ENCODE measurements at regions not wholly inside any gene's neighbourhood (a gene's known extent, or its start where the extent isn't known, plus 50 kb on each side); places are given as distances from the start of the nearest gene placed in this dataset.
A peak's percentile ranks its signal among the peaks of the same experiment; 100 is the strongest.

DNA sequence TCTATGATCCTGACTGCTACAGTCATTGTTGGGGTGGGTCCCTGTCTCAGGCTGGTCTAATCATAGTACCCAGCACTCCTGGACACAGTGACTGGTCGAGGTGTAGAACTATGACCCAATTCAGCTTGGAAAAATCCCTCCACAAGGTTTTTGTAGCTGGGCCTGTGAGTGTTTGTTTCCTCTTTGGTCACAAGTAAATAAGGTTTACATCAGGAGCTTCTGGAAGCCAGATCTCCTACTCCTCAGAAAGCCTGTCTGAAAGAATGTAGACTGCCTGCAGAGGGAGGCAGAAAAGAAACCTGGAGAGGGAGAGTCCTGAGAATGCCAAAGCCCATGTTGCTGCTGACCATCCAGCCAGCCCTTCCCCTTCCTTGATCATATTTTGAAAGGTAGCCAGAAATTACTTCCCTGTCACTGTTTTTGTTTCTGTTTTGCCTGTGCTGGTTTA is 123.2 kb downstream of the RAP2B start:
- peaks cover 47% of the 10 kb centered on the region for H3K4me1 Mint-ChIP-seq
- peaks cover 0 to 6% (median 3%) of the 10 kb centered on the region in 7 donors for H3K9me3 Mint-ChIP-seq
- Histone ChIP-seq H3K4me2 (replicated peaks; ENCODE audit: extremely low read depth, low read length, poor library complexity, severe bottlenecking) (peak overlapping the region; percentile 58), H4K20me1 (ENCODE audit: insufficient read depth, low read length) (no peaks in the 10 kb centered on the region), H3K27ac (ENCODE audit: low read depth in 1 of 2, low read length in 2 of 2) (peak overlapping the region; percentile 70 to 90), H3K27me3 (ENCODE audit: control insufficient read depth in 2 of 2, insufficient read depth in 2 of 2, low read length in 2 of 2) (no peaks in the 10 kb centered on the region), H3K9me3 (replicated peaks in 1 of 2; ENCODE audit: control insufficient read depth in 1 of 2, insufficient read depth in 1 of 2, low read length in 2 of 2) (peaks cover 0 to 10% of the 10 kb centered on the region in 2 donors), H3K36me3 (replicated peaks in 1 of 2; ENCODE audit: control insufficient read depth in 1 of 2, insufficient read depth in 2 of 2, low read length in 2 of 2) (no peaks in the 10 kb centered on the region), H3K4me1 (ENCODE audit: control insufficient read depth in 1 of 2, insufficient read depth in 2 of 2, low read length in 2 of 2) (peaks cover 37 to 53% of the 10 kb centered on the region in 2 donors), H3K4me3 (replicated peaks in 1 of 3; ENCODE audit: low read depth in 2 of 3, low read length in 3 of 3) (peak overlapping the region in 1 of 3 experiments; percentile 38), H3K79me2 (ENCODE audit: insufficient read depth, low read length) (no peaks in the 10 kb centered on the region), H3K9ac (ENCODE audit: insufficient read depth, low read length, poor library complexity, severe bottlenecking) (peak overlapping the region; percentile 47), H2AFZ (ENCODE audit: insufficient read depth, low read depth, low read length, poor library complexity, severe bottlenecking) (peak overlapping the region; percentile 22)
- peak; percentile 51 to 74 (median 62) for DNase-seq
- H3K36me3 Mint-ChIP-seq = no peaks in the 10 kb centered on the region
- TF ChIP-seq, protein P1, sequence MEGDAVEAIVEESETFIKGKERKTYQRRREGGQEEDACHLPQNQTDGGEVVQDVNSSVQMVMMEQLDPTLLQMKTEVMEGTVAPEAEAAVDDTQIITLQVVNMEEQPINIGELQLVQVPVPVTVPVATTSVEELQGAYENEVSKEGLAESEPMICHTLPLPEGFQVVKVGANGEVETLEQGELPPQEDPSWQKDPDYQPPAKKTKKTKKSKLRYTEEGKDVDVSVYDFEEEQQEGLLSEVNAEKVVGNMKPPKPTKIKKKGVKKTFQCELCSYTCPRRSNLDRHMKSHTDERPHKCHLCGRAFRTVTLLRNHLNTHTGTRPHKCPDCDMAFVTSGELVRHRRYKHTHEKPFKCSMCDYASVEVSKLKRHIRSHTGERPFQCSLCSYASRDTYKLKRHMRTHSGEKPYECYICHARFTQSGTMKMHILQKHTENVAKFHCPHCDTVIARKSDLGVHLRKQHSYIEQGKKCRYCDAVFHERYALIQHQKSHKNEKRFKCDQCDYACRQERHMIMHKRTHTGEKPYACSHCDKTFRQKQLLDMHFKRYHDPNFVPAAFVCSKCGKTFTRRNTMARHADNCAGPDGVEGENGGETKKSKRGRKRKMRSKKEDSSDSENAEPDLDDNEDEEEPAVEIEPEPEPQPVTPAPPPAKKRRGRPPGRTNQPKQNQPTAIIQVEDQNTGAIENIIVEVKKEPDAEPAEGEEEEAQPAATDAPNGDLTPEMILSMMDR (IDR thresholded peaks at IDR 0.05) = no peak
- no CpG with 5 or more reads among the region's 1 CpG for WGBS (ENCODE audit: insufficient coverage)
- peak overlapping the region; percentile 92 to 98 (median 96) for H3K27ac Mint-ChIP-seq
- H3K4me3 Mint-ChIP-seq = peak overlapping the region in 1 of 2 donors; percentile 67
- peaks cover 0 to 6% (median 0%) of the 10 kb centered on the region in 3 donors for H3K27me3 Mint-ChIP-seq (ENCODE audit: low read depth in 3 of 3)
- intact Hi-C loops (cut with micrococcal nuclease) = loop anchor here (2.0 to 10.0 kb wide), 4 partner anchors 38 to 124 kb away; partner anchors contain the start of gene RAP2B (in 1 of the 2)

DNA sequence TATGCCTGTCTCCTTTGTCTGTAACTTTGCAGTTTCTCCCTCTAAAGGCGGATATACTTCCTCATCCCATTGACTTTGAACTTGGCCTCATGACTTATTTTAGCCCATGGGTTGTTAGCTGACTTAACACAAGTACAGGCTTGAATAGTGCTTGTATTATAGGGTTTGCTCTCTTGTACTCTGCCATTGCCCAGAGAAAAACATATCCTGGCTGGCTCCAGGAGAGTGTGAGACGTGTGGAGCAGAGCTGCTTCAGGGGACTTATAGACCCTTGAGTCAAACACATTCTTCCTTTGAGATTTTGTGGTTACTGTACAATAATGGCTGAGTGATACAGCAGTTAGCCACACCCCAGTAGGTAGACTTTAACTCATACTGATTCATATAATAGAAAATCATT is 124.0 kb downstream of the RAP2B start:
- Histone ChIP-seq H2AFZ (ENCODE audit: insufficient read depth, low read depth, low read length, poor library complexity, severe bottlenecking) (no peak overlapping the region), H4K20me1 (ENCODE audit: insufficient read depth, low read length) (no peaks in the 10 kb centered on the region), H3K4me3 (replicated peaks in 1 of 3; ENCODE audit: low read depth in 2 of 3, low read length in 3 of 3) (peak overlapping the region in 1 of 3 experiments; percentile 38), H3K27me3 (ENCODE audit: control insufficient read depth in 2 of 2, insufficient read depth in 2 of 2, low read length in 2 of 2) (no peaks in the 10 kb centered on the region), H3K79me2 (ENCODE audit: insufficient read depth, low read length) (no peaks in the 10 kb centered on the region), H3K27ac (ENCODE audit: low read depth in 1 of 2, low read length in 2 of 2) (peak overlapping the region; percentile 74 to 90), H3K4me1 (ENCODE audit: control insufficient read depth in 1 of 2, insufficient read depth in 2 of 2, low read length in 2 of 2) (peaks cover 45 to 60% of the 10 kb centered on the region in 2 donors), H3K9ac (ENCODE audit: insufficient read depth, low read length, poor library complexity, severe bottlenecking) (no peak overlapping the region), H3K9me3 (replicated peaks in 1 of 2; ENCODE audit: control insufficient read depth in 1 of 2, insufficient read depth in 1 of 2, low read length in 2 of 2) (peaks cover 0 to 10% of the 10 kb centered on the region in 2 donors), H3K36me3 (replicated peaks in 1 of 2; ENCODE audit: control insufficient read depth in 1 of 2, insufficient read depth in 2 of 2, low read length in 2 of 2) (no peaks in the 10 kb centered on the region), H3K4me2 (replicated peaks; ENCODE audit: extremely low read depth, low read length, poor library complexity, severe bottlenecking) (peak overlapping the region; percentile 58)
- TF ChIP-seq, protein P1 (IDR thresholded peaks at IDR 0.05) = no peak
- H3K36me3 Mint-ChIP-seq = no peaks in the 10 kb centered on the region
- peak; percentile 26 to 50 (median 39) for DNase-seq
- peak overlapping the region; percentile 92 to 98 (median 96) for H3K27ac Mint-ChIP-seq
- no CpG with 5 or more reads among the region's 2 CpGs for WGBS (ENCODE audit: insufficient coverage)
- peaks cover 0 to 6% (median 3%) of the 10 kb centered on the region in 7 donors for H3K9me3 Mint-ChIP-seq
- H3K4me3 Mint-ChIP-seq = no peak overlapping the region
- intact Hi-C loops (cut with micrococcal nuclease) = loop anchor here (2.0 to 10.0 kb wide), 4 partner anchors 39 to 125 kb away; partner anchors contain the start of gene RAP2B (in 1 of the 2)
- H3K4me1 Mint-ChIP-seq = peaks cover 53% of the 10 kb centered on the region
- peaks cover 0 to 6% (median 0%) of the 10 kb centered on the region in 3 donors for H3K27me3 Mint-ChIP-seq (ENCODE audit: low read depth in 3 of 3)

Data from CD14-positive monocyte (primary cell).